K562 (cell line): ENCODE measurements at regions not wholly inside any gene's neighbourhood (a gene's known extent, or its start where the extent isn't known, plus 50 kb on each side); places are given as distances from the start of the nearest gene placed in this dataset.

Experiments used
- CEBPB ChIP-seq: fragments of 450-650 bp; IDR thresholded peaks from 2 replicates; pipeline ENCODE4 v1.6.1; 2016; ENCODE audit warnings: missing genetic modification characterization, missing compliant biosample characterization
- HNRNPL ChIP-seq: fragments of 200-400 bp; formaldehyde crosslinking; IDR thresholded peaks from 2 replicates; pipeline ENCODE4 v1.6.1; 2017; ENCODE audit warnings: low read depth, mild to moderate bottlenecking, low read length
- MYC ChIP-seq, 2 experiments: fragments of 250-450 bp in 1 of 2; sonication (Bioruptor Pico) in 1 of 2; IDR thresholded peaks; 2 replicates each; pipeline versions ENCODE4 v1.5.1 to v1.6.1; 2012 to 2021; ENCODE audit warnings: low read depth in 2 of 2, borderline replicate concordance in 1 of 2, improper control_type of control experiment in 1 of 2, low read length in 1 of 2, mild to moderate bottlenecking in 1 of 2, moderate library complexity in 1 of 2
- RAD21 ChIP-seq, 2 experiments: fragments of 250-450 bp in 1 of 2; fragments of 450-650 bp in 1 of 2; sonication (Bioruptor Pico) in 1 of 2; formaldehyde crosslinking in 1 of 2; IDR thresholded peaks in 1 of 2; conservative IDR thresholded peaks in 1 of 2; 2 replicates each; pipeline versions ENCODE4 v1.4.0 to v1.8.0; 2020 to 2022; ENCODE audit warnings: mild to moderate bottlenecking in 2 of 2, moderate library complexity in 1 of 2
- TCF15 ChIP-seq: fragments of 250-450 bp; sonication (Bioruptor Pico); IDR thresholded peaks from 2 replicates; pipeline ENCODE4 v1.8.0; 2022; ENCODE audit warnings: moderate library complexity, mild to moderate bottlenecking, inconsistent platforms
- TF ChIP-seq, protein P1 (sequence below), 3 experiments: IDR thresholded peaks in 2 of 3; conservative IDR thresholded peaks in 1 of 3; 2 replicates each; pipeline ENCODE4 v1.5.1; 2011 to 2012; ENCODE audit warnings: low read length in 3 of 3, mild to moderate bottlenecking in 3 of 3, control low read depth in 2 of 3, improper control_type of control experiment in 1 of 3, inconsistent platforms in 1 of 3, low read depth in 1 of 3, mixed read lengths in 1 of 3, moderate library complexity in 1 of 3; ENCODE audit not compliant: insufficient read depth in 2 of 3

DNA sequence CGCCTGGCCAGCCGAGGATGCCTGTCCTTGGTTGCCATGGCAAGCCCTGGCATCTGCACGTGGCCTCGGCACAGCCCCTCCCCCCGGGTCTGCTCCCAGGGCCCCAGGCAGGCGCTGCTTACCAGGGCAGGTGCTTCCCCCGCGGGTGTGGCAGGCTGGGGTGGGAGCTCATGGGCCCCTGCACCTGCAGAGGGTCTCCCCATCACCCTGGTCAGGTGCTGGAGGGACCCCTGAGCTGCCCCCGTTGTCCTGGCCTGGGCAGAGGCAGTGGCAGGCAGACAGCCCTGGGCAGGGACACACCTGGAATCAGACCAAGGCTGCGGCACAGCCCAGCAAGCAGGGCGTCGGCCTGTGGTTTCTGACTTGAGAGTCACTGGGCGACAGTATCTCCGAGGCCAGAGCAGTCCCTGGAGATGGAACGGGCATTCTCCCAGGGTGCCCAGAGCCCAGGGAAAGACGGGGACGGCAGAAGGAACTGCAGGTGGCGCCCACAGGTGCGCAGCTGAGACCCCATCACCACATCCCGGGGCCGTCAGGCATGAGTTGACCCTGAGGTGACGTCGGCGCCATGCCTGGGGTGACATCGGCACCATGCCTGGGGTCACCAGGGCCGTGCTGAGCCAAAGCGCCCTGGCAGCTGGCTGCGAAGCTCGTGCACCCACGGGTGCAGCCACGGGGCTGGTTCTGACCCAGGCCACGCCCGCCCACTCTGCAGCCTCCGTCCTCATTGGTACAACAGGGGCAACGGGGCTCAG, 56.1 kb upstream of the FBRSL1 start:
- TF ChIP-seq CEBPB (tag) (no peak), RAD21 (CRISPR knock-in tag; conservative IDR thresholded peaks at IDR 0.05 in 1 of 2, IDR thresholded peaks at IDR 0.05 in 1 of 2) (no peak), TCF15 (CRISPR knock-in tag) (no peak), HNRNPL (no peak), MYC (IDR thresholded peaks at IDR 0.05; ENCODE audit: low read depth, low read length) (no peak), MYC (CRISPR knock-in tag; IDR thresholded peaks at IDR 0.05; ENCODE audit: borderline replicate concordance, low read depth) (no peak)
- TF ChIP-seq, protein P1, sequence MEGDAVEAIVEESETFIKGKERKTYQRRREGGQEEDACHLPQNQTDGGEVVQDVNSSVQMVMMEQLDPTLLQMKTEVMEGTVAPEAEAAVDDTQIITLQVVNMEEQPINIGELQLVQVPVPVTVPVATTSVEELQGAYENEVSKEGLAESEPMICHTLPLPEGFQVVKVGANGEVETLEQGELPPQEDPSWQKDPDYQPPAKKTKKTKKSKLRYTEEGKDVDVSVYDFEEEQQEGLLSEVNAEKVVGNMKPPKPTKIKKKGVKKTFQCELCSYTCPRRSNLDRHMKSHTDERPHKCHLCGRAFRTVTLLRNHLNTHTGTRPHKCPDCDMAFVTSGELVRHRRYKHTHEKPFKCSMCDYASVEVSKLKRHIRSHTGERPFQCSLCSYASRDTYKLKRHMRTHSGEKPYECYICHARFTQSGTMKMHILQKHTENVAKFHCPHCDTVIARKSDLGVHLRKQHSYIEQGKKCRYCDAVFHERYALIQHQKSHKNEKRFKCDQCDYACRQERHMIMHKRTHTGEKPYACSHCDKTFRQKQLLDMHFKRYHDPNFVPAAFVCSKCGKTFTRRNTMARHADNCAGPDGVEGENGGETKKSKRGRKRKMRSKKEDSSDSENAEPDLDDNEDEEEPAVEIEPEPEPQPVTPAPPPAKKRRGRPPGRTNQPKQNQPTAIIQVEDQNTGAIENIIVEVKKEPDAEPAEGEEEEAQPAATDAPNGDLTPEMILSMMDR (IDR thresholded peaks at IDR 0.05 in 2 of 3, conservative IDR thresholded peaks at IDR 0.05 in 1 of 3; ENCODE audit: insufficient read depth in 2 of 3, low read depth in 1 of 3, low read length in 3 of 3): no peak
